GM19395 (cell line): ENCODE measurements at regions not wholly inside any gene's neighbourhood (a gene's known extent, or its start where the extent isn't known, plus 50 kb on each side); places are given as distances from the start of the nearest gene placed in this dataset.
"Not testable (repeated sequence)": the region's sequence is repeated elsewhere in the genome, so short reads cannot be mapped to it uniquely, and the experiment has no call there.

Experiments
- ATAC-seq: cut with Tn5 transposase; IDR thresholded peaks from one replicate; pipeline ENCODE4 v1.9.1; 2021; ENCODE audit warnings: mild to moderate bottlenecking, moderate library complexity; ENCODE audit not compliant: unreplicated experiment

DNA sequence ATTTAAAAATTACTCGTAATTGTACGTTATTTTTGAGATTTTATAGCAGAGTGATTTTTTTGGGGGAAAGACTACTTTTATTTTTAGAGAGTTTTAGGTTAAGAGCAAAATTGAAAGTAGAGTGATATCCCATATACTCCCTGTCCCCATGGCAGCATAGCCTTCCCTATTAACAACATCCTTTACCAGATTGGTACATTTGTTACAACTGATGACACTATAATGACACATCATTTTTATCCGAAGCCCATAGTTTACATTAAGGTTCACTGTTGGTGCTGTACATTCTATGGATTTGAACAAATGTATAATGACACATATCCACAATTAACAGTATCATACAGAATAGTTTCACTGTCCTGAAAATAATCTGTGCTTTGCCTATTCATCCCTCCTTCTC, 1126.4 kb upstream of the CITED2 start:
- no peak for ATAC-seq

DNA sequence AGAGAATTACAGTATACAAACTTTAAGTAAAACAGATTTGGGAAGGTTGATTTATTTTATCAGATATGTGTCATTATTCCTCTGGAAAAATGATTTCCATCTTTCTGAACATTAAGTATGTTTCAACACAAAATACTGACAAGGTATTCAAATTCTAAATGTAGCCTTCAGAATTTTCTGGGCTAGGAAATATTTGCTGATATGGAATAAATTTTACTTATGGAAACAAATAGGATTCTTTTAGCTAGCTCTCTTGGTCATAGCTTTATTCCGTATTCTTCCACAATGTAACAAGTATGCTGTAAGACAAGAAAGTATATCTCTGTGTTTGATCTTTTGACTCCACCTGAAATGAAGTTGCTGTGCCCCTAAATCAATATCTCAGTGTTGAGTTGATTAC, 1125.2 kb upstream of the CITED2 start:
- no peak for ATAC-seq

DNA sequence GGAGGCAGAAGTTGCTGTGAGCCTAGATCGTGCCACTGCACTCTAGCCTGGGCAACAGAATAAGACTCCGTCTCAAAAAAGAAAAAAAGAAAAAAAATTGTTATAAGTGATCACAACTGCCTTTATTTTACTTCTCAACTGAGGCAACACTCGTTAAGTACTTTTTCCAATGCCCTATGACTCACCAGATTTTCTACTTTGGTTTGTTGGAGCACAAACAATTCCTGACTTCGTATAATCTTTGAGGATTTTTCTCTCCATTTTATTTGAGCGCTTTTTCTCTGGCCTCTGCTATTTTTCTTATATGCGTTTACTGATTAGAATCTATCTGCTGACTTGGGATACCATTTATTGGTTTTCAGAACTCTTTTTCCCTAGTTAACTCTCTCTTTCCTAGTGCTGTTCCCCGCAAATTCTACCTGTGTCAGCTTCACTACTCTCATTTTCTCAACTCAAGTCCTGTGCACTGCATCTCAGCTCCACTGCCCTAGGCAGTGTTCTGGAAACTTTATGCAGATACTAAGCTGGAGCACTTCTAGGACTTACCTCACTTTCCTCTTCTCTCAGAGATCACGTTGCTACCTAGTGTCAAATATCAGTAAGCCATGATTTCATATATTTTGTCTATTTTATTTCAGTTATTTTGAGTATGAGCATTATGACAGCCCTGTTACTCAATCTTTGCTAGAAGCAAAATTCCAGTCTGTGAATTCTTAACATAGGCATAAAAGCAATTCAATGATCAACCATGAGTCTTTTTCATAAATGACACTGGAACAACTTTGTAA, 1120.1 kb upstream of the CITED2 start:
- ATAC-seq: no peak

DNA sequence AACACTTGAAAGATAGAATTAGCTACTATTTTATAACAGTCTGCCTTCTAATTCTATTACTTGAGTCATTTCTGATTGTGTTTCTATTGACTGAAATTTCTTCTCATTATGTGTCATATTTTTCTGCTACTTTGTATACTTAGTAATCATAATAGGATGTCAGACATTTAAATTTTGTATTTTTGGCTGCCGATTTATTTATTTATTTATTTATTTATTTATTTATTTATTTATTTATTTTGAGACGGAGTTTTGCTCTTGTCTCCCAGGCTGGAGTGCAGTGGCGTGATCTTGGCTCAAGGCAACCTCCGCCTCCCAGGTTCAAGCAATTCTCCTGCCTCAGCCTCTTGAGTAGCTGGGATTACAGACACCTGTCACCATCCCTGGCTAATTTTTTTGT, 1119.0 kb upstream of the CITED2 start:
- not testable (repeated sequence) for ATAC-seq

DNA sequence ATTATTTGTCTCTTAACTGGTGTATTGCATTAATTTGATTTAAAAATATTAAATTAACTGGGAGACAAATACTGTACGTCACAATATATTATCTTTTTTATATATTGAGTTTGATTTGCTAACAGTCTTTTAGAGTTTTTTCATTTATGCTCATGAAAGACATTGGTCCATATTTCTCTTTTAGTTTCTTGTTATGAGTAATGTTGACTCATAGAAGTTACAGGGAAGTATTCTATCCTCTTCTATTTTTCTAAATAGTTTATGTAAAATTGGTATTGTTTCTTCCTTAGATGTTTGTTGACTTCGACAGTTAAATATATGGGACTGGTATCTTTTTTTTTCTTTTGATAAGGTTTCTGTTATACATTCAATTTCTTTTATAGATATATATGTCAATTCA, 1115.6 kb upstream of the CITED2 start:
- ATAC-seq: no peak

DNA sequence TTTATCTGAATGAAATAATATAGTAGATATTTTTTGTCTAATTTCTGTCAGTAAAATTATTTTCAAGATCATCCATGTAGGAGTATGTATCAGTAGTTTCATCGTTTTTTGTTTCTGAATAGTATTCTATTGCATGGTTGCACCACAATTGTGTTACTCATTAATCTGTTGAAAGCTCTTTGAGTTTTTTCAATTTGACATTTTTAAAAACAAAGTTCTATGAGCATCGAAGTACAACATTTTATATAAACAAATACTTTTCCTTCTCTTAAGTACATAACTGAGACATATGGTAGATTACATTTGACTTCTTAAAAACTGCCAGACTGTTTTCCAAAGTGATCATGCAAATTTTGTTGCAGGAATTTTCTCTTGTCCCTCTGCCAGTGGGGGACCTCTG, 1113.1 kb upstream of the CITED2 start:
- no peak for ATAC-seq

DNA sequence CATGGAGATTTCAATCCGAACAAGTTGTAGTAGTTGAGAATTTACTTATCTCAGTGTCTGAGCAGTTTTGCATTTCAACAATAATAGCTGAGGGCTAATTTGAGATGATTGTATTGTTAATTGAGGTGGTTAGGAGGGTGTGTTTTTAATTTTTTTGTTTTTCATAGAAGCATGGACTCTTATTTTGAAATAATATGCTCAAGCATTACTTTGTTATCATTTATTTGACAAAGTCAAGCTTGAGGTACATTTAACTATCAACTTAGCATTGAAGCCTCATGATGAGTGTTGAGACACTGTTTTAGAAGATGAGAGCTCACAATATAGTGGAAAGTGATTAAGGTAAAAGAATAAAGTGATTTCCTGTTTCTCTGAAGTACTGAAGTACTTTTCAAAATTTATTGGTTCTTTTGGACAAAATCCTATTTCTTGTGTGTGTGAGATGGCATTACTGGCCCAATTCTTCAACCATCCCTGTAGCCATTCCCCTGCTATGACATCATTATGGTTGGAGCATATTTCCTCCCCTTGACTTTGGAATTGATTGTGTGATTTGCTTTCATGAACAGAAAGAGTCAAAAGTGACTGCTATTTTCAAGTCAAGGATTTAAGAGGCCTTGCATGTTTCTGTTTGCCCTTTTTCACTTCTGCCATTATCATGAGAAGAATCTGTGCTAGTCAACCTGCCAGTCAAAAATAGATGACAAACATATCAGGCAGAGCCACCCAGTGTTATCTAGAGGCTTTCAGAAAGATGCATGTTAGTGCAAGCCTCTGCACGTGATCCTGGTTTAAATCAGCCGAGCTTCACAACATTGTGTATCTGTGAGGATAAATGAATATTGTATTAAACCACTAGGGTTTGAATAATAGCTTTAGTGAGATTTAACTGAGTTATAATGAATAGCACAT, 1112.3 kb upstream of the CITED2 start:
- ATAC-seq: no peak

DNA sequence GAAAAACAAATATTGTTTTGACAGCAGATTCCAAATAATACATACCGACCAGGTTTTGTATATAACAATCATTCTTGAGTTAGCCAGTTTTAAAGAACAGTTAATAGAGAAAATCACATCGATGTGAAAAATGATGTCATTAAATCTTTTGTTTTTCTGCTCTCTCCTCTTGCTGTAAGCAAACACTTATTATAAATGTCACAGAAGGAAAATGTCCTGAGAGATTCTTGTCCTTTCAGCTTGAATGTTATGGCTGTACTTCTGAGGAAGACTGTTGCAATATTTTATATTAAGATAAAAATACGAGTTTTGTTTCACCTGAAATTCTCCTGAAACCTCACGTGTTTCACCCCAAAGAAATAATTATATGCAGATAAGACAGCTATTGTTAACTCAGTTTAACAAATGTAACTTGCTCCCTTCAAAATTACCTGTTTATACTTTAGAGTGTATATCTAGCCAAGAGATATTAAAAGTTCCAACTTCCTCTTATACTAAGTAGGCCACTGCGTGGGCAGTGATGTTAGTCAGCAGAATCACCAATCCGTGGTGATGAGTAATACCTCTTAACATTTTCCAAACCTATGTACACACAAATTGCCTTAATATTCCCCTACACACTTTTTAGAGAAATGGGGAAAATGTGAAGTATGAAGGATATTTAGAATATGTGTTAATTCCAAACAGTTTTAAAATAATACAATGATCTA, 1111.4 kb upstream of the CITED2 start:
- ATAC-seq: peak; percentile 60

DNA sequence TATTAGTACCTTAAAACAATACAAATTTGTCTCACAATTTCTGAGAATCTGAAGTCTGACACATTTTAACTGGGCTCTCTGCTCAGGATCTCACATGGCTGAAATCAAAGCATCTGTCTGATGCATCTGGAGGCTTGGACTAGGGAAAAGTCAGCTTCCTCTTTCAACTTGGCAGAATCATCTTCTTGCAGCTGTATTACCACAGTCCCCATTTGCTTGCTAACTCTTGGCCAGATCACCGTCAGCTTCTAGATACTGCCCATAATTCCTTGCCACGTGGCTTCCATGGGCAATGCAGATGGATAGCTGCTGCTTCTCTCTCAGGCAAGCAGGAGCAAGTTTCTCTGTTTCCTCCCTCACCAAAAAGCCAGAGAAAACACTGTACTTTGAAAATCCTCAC, 1106.4 kb upstream of the CITED2 start:
- ATAC-seq: no peak

DNA sequence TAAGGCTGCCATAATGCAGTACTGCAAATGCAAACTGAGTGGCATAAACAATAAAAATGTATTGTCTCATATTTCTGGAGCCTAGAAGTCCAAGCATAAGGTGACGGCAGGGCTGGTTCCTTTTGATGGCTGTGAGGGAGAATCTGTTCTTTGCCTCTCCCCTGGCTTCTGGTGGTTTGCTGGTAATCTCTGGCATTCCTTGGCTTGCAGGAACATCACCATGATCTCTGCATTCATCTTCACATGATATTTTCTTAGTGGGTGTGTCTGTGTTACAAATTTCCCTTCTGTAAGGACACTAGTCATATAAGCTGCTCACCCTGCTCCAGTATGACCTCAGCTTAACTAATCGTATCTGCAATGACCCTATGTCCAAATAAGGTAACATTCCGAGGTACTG, 1104.2 kb upstream of the CITED2 start:
- no peak for ATAC-seq

DNA sequence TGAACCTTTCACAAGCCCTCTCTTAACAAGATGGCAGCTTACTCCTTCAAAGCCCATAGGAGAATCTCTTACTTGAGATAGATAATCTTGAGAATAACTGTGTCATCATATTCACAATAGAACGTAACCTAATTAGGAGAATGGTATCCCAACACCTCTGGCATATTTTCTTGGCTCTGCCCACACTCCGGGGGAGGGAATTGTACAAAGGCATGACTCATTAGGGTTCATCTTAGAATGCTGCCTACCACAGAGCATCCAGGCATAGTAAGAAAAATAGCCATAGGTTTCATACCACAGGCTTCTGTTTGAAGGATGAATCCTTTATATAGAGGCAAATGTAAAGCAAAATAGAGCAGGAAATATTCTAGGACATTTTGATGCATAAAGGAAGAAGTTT, 1100.6 kb upstream of the CITED2 start:
- ATAC-seq: no peak

DNA sequence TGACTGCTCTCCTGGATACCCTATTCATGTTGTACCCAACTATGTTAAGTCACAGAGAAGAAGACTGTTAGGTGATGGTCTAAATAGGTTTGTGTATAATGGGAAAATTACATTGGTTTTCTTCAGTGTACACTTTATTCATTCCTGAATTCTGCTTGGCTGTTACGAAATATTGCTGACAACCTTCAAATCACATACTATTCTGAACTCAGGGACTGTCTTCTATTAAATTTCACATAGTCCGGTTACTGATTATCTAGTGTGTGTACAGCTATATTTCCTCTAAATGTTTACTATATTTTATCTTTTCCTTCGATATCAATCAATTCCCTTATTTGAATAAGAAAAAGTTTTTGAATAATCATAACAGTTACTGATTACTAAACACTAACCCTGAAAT, 1090.3 kb upstream of the CITED2 start:
- no peak for ATAC-seq

DNA sequence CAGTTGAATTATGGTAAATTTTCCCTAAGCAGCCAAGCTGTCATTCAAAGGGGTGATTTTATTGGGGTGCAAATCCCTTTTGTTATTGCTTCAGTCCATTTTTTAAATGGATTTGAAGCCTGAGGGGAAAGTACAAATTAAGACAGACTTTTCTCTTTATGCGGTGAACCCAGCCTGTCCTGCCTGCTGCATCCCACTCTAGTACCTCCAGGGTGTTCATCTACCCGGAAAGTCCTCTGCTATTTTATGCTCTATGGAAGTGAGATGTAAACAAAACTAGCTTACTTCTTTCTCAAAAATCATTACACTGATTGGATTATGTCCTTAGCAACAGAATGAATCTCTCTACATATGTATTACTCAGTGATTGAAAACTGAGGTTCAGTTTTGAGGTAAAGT, 1088.9 kb upstream of the CITED2 start:
- no peak for ATAC-seq

DNA sequence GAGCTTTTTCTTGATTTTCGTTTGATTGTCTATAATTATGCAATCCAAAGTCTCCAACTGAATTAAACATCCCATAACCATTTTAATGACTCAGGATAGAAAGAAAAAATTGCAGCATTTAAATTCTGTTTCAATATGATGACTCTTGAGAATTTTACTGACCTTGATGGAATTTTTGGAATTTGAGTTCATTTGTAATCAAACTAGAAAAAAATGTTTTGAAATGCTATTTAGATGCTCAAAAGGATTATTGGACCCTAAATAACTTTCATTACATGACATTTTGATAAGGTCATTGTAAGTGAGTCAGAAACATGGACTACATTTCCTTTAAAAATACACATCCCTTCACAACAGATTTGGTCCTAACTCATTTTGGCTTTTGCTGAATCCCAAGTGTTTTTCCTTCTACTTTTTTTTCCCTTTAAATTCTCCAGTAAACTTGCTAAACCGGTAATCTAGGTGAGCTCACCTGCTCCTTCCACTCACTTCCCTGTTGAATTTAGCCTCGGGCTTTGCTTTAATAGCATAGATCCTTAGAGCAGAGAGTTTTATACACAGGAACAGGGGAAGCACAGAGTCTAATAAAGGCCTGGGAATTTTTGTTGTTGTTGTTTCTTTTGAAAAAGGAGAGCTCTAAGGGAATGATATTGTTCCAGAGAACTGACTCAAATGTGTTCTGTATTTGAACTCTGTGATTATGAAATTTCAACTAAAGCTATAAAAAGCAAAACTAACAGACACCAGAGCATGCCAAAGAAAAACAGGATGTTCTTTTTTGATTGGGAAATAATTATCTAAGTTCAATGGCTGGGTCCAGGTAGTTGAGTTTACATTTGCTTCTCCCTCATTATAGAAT, 1088.2 kb upstream of the CITED2 start:
- ATAC-seq: no peak

DNA sequence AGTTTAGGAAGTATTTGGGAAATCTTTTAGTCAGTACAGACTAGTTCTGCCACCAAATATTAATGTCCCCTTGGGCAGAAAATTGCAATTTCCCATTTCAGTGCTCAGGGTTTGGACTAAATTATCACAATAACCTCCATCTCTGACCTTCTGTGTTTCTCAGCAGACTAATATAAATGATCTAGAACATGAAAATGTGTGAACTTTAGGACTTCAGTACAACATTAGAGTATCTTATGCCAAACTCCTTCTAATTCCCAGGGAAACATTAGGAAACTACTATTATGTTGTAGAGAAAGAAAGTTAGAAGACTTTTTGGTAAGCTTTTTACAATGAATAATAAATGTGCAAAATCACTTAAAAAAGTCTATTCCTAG, 1087.6 kb upstream of the CITED2 start:
- ATAC-seq: no peak

DNA sequence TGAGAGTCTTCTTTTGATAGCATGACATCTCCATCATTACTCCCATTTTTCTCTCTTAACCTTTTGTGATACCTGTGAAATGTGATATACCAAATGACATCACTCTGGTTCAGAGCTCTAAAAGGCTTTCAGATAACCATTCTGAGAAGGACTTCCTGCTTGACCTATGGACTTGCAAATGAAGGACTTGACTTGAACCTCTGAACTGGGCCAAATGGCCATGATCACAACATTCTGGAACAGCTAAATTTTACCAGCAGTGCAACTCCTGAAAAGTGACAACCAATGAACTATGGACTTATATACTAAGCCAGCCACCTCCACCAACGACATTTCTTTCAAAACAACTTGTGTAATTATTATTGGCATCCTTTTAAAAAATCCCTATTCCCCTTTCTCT, 1085.8 kb upstream of the CITED2 start:
- ATAC-seq: no peak

DNA sequence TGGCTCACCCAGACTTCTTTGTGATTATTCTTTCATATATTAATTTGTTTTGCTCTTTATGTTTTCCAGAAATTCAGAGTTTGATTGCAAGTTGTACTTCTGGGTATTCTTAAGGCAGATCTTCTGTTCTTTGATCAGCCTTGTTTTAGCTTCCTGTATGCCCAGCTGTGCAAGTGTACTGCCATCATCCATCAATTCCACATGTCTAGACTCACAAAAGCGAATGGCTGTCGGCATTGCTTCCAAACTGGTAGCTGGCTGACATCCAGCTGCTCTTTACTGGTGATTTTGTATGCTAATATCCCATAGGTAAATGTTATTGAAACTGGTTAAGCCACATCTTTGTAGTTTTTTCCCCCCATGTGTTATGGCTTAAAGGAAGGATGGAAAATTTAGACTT, 1084.8 kb upstream of the CITED2 start:
- no peak for ATAC-seq

DNA sequence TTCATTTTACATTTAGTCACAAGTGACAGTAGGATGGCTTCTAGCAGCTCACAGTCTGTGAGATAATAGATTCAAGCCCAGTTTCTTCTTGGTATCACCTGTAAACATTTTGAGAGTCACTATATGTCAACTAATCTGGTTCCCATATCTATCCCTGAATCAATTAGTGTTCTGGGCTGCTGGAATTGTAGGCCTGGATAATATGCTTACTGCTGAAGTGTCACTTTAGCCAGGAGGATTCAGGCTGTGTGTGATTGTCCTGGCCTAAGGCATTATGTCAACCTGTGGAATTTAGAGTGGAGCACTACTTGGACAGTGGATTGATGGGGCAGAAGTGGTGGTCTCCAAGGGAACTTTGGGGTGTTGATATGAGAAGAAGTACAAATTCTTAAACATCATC, 1071.8 kb upstream of the CITED2 start:
- ATAC-seq: no peak

DNA sequence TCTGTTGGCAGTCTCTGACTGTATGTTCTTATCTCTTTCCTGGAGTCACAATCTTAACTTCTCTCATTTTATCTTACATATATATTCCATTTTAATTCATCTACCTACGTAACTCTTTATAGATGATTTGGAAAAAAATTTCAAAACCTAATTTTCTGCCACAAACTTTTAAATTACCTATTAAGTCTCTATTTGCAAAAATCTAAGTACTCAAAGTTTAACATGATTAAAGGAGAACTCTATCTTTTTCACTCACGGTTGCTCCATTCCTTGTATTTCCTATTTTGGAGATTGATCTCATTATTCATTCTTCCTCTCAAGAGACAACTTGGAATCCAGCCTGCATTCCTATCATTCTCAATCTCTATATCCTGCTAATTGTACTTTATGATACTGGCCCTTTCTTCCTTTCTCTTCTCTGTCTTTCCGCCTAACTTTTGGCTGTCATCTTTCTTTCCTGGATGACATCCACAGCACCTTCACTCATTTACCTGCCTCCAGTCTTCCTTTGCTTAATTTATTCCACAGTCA, 1071.1 kb upstream of the CITED2 start:
- ATAC-seq: no peak

DNA sequence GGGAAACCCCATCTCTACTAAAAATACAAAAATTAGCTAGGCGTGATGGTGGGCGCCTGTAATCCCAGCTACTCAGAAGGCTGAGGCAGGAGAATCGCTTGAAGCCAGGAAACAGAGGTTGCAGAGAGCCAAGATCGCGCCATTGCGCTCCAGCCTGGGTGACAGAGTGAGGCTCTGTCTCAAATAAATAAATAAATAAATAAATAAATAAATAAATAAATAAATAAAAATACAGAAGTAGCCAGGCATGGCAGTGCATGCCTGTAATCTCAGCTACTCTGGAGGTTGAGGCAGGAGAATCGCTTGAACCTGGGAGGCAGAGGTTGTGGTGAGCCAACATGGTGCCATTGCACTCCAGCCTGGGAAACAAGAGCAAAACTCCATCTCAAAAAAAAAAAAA, 1068.7 kb upstream of the CITED2 start:
- not testable (repeated sequence) for ATAC-seq
